NCI-H524 (cell line): ENCODE measurements at regions not wholly inside any gene's neighbourhood (a gene's known extent, or its start where the extent isn't known, plus 50 kb on each side); places are given as distances from the start of the nearest gene placed in this dataset.

Experiments
- DNase-seq, 2 experiments: peaks; one replicate each; lab custom pipeline; 2025; lab: John Stamatoyannopoulos, UW

DNA sequence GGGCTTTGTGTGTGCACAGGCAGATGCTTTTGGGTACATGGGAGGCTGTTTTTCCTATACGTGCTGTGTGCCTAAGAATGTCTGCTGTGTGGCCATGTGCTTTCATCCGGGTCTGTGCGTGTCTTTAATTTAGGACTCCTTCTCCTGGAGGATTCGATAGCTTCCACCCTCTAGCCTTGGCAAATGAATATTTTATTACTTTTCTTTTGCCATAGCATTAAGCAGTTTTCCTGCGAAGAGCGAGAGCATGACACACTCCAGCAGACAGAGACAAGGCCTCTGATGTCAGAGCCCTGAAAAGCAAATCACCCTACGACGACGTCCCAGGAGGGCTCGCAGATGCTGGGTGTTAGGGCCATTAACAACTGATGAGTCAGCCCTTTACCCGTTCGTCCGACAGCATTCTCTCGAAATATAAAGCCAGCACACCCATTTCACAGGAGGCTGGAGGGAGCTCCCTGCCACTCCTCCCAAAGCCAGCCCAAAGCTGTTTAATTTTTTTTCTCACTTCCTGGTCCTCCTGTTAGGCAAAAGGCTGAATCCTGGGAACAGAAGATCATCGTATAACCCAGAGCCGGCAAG lies 311.3 kb upstream of the ZMIZ1 start:
- DNase-seq = no peak

DNA sequence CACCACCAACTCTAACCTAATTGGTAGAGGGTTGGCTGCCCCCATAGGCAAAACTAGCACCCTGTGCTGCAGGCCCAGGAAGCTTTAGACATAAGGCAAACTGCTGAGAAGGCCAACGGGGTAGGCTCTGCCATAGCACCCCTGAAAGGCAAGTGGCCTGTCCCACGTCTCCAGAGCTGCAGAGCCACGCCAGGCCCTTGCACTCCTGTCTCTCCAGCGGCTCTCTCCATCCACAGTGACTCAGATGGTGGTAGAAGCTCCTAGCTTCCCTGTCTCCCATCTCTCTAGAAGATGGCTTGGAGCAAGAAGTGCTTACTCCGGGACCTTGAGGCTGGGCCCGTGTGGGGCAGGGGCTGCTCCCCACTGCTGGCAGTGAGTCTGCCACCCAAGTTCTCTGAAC lies 310.6 kb upstream of the ZMIZ1 start:
- no peak for DNase-seq

DNA sequence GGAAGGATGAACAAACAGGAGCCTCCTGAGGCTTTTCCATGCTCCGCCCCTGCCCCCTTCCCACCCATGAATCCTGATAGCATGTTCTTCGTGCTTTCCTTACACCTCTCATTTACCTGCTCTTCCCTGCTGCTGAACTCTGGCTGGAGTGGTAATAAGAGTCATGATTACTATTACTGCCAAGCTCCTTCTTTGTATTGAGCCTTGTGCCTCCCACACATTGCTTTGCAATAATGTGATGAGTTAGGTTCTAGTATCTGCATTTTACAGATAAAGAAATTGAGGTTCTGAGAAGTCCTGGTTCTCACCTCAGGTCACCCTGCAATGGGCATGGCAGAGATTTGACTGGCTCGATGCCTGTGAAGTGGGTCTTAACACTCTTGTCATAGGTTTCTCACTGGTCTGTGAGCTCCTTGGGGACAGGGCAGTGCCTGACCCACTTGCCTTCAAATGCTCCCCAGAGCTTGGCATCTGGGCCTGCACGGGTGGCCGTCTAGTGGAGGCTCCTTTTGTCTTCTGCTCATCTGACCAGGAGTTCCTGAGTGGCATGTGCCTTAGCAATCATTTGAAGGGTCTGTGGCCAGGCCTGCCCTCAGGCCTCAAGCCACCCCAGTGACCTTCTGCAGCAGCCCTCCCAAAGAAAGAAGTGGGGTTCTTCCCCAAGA lies 309.2 kb upstream of the ZMIZ1 start:
- no peak for DNase-seq

DNA sequence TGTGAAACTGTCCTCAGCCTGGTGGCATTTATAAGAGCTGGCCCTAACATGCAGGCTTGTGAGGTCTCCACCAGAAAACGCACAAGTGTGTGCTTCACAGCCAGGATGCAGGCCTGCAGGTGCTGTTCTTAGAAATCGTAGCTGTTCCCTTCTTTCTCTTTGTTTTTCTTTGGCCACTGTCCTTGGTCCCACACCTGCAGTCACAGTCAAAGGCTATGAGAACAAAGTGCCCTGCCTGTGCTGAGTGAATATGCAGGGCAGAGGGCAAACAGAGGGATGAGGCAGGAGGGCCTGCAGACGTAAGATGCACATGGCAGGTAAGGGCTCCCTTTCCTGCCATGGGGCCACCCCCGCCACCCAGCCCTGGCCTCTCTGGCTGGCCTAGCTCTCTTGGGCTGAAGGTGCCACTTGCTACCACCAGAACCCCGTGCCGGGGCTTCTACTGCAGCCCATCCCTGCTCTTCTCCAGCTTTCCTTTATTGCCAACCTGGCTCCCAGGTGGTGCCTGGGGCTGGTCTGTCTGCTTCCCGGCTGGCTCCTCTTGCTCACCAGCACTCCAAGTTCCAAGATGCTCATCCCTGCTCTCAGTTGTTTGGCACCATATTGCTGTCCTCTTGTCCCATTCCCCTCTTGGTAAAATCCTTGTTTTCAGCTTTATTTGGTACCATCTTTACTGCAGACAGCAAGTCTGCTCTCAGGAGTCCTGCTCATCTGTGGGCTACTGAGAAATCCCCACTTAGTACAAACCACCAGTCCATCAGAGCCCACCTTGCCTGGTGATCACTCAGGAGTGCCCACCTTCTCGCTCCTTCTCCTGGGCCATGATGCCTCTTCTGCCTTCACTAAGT lies 308.1 kb upstream of the ZMIZ1 start:
- no peak for DNase-seq

DNA sequence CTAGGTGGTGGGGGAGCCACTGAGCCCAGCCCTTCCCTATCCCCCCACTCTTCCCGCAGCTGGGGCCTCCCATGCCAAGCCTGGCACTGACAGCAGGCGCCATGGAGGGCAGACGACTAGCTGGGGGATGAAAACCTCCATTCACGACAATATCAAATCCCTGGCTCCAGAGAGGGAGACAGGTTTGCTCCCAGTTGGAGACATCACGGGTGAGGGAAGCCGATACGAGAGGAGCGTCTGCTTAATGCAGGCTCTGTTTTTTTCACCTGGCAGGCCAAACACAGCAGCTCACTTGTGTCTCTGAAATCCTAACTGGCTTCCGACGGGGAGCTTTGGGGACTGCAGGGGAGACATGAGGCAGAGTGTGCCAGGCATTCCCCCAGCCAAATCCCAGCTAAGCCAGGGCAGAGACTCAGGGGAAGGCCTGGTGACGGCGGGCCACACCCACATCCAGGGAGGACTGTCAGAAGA lies 307.4 kb upstream of the ZMIZ1 start:
- DNase-seq = no peak

DNA sequence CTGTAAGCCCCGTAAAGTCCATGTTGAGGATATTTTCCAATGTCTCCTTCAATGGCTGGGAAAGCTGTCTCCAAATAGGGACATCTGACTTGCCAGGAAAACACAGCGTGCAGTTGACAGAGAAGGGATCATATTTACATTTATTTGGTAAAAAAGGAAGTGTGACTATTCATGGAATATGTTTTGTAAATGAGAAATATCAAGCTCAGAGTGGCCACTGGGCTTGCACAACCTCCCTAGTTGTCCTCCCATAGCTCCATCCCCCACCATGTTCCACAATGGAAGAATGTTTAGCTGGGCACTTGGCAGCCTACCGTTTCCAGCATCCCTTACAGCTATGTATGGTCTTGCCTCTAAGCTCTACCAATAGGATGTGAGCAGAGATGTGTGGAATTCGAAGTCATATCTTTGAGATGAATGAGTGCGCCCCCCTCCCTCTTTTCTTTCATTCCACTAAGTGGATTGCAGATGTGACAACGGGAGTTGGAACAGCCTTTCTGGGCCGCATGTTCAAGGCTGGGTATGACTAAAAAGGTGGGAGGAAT lies 306.6 kb upstream of the ZMIZ1 start:
- DNase-seq = no peak

DNA sequence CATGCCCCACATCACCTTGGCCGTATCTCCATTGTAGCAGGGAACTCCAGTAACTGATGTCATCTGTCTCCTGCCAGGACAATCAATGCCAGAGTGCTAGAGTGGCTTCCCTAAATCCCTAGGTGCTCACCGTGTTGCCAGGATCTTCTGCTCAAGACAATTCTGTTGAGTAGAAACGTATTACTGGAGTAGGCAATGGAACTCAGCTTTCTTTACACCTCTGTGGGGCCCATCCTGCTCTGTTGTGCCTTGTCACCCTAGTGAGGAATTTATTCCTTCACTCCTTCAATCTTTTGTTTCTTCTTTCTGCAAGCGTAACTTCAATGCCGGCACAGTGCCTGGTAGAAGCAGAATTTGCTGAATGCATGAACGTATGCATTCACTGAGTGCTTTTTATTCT lies 305.5 kb upstream of the ZMIZ1 start:
- no peak for DNase-seq

DNA sequence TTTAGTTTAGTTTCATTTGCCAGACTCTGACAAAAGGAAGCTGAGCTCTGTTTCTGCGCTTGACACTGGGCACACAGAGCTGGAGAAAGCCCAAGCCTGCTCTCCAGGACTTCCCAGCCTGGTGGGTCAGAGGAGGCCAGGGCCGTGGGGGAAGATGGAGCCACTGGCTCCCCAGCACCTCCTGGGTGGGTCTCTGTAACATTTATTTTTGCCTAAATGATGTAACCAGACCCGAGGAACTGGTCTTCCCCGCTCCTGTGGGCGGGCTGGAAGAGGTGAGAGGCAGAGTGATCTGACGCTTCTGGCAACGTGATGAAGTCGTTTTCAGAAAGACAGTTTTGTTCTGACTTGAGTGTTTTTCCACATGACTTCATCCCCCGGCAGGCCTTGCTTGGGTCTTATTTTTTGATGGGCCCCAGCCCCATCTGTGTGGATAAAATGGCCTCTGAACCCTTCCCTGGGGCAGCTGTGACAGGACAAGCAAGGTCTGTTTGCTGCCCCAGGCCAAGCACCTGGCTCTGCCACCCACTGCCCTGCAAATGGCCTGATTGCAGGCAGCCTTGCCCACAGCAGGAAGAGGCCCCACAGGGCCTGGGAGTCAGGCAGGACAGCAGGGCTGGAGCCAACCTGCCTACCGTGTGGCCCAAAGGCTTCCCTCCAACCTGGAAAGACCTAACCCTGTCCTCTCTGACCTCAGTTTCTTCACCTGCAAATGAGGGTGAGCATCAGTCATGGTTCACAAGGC lies 304.9 kb upstream of the ZMIZ1 start:
- DNase-seq = no peak

DNA sequence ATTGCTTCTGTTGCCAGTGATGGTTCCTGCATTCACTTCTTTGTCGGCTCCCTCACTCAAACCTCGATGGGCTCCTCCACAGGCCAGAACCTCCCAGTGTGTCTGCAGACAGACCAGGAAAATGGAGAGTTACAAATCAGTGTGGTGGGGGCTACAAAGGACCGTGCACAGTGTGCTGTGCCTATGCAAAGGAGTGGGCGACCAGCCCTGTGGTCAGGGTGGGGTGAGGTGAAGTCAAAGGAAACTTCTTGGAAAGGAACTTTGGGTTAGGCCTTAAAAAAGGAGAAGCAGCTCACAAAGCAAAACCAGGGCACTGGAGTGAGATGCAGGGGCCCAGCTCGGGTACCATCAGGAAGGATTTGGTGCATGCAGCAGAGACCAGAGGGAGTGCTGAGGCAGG lies 304.3 kb upstream of the ZMIZ1 start:
- DNase-seq = no peak

DNA sequence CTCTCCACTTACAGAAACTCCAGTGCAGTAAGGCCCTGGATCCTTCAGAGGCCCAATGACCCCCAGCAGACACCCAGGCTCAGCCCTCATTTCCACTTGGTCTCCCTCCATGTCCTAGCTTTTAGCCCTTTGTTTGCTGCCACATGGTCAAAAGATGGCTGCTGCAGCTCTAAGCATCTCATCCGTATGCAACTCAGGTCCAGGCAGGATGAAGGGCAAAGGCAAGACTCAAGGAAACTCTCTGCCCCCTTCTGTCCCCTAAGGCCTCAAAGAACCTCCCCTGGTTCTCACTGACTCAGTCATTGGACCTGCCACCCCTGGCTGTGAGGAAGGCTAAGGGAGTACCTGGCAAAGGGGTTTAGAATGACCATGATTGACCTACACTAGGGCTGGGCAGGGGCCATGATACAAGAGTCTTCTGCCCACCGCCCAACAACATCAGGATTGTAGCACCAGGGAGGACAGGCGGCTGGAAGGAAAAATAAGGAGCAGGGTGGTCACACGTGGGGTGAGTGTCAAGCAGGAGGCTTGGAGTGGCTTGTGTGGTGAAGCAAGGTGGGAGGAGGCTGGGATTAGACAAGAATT lies 303.8 kb upstream of the ZMIZ1 start:
- no peak for DNase-seq

DNA sequence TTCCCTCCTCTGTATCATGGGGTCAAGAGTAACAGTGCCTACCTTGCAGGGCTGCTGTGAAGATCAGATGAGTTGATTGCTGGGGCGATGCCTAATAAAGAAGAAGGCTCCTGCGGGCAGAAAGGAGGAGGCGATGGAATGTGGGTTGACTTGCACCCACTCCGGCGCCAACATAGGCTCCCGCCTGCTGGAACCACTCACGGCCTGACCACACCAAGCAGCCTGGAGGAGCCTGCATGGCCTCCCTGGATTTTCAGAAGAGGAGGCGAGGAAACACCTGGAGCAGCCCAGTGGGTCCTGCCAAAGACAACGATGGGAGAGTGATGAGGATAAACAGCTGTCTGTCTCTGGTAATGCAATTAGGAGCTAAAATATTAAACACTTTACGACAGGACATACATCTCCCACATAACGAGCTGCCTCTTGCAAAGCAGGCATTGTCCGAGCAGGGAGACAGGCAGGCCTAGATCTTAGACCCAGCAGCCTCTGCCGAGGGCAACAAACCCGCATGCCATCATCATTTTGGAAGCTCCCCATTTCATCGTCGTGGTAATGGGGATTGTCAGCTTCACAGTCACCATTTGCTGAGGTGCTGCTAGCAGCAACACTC lies 302.9 kb upstream of the ZMIZ1 start:
- peak in 1 of 2 experiments; percentile 29 for DNase-seq

DNA sequence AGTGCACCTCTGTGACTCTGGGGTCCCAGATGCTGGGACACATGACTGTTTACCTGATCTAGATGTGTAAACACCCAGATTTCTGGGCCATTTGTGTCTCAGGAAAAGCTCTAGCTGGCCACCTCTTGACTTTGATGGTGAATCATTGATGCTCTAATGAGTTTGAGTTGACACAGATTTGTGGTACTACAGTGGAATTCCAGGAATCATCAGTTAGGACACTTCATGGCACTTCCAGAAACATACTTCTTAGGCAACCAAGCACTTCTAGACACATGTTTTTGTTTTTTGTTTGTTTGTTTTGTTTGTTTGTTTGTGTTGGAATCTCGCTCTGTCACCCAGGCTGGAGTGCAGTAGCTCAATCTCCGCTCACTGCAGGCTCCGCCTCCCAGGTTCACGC lies 302.2 kb upstream of the ZMIZ1 start:
- no peak for DNase-seq

DNA sequence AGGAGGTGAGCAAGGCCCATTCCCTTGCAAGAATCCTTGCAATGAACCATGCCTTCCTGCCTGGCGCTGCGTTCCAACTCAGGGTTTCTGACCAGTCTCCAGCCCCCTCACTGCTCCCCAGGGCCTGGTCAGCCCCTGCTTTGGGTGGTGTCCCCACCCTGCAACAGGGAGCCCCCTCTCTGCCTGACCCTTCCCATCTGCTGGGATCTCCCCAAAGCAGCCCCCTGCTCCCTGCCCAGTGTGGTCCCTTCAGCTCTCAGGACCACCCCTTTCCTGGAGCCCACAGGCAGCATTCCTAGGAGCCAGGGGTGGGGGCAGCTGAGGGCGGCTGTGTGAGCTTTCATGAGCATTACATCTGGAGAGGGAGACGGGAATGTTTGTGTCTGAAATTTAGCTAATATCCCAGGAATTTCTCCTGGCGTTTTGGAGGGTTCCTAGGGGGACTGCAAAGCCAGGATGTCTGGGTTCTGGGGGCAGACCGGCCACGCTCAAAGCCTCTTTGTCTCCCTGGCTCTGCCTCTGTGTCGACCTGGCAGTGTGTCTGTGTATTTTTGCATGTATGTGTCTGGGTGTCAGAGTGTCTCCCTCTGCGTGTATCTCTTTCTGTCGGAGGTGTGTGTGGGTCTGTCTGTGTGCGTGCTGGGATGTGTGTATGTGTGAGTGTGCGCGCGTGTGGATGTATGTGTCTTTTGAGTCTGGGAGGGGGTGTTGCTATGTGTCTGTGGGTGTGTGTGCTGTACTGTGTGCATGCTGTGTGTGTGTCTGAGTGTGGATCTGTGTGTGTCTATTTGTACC lies 300.5 kb upstream of the ZMIZ1 start:
- no peak for DNase-seq

DNA sequence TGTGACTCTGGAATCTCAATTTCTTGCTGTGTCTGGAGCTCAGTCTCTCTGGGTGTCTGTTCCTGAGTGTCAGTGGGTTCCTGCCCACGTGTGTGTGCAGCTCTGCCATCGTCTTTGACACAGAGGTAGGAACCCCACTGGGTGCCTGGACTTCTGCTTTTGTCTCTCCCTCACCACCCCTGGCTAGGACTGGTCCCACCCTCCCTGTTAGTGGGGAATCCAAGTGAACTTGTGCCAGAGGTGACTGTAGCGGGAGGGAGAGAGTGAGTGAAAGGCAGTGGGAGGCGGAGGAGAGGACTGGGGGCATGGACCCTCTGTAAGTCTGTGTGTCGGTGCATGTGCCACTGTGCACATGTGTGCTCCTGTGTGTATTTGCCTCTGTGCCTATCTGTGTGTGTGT lies 299.9 kb upstream of the ZMIZ1 start:
- no peak for DNase-seq

DNA sequence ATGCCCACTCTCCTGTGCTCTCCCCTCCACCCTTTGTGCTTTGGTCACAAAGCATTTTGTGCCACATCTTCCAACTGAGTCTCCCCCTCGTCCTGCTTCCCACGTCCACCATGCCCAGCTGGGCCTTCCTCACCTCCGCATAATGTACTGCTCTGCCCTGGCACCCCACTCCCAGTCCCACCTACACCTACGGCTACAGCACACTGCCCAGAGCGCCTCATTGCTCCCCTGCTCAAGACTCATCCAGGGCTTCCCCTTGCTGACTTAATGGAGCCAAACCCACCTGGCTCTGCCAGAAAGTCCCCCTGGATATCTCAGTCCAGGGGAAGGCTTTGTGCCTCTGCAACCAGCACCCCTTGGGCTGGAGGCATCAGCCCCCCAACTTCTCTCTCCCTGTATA lies 299.2 kb upstream of the ZMIZ1 start:
- DNase-seq = no peak

DNA sequence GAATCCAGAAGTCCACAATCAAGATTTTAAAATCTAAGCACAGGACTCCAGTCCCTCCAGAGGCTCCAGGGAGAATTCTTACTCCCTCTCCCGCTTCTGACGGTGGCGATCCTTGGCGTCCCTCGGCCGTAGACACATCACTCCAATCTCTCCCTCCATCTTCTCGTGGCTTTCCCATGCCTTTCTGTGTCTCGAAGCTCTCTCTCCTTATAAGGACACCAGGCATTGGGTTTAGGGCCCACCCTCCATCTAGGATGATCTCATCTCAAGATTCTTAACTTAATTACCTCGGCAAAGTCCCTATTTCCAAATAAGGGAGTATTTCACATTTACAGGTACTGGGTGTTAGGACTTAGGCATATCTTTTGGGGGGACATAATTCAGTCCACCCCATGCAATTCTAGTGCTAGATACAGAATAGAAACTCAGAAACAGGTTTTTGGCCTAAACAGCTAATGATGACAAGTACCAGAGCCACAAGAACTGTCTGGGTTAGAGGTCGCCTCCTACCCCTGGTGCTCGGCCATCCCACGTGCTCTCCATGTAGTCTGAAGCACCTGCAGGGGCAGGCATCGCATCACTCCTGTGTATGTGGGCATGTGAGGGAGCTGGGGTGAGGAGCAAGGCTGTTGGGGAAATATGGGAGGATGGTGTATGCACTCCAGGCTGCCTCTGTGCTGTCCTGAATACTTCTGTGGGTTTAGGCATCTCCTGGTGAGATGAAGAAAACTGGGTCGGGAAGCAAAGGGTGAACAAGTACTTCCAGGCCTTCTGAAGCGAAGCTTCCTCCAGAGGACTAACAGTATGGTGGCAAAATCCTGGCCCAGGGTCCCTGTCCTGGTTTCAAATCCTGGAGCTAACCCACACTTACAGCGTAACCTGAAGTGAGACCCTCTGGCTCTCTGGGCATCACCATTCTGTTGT lies 298.3 kb upstream of the ZMIZ1 start:
- DNase-seq = no peak

DNA sequence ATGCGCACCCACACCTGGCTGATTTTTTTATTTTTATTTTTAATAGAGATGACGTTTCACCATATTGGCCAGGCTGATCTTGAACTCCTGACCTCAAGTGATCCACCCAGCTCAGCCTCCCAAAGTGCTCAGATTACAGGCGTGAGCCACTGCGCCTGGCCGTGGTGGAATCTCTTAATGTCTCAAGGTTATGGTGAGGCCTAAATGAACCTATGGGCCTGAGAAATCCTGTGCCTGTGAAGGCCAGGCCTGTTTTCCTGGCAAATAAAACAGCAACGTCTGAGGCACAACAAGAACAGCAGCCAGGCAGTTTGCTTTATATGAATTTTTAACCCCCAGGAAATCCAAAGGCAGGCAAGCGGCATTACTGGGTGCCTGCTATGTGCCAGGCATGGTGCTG lies 297.5 kb upstream of the ZMIZ1 start:
- DNase-seq = no peak

DNA sequence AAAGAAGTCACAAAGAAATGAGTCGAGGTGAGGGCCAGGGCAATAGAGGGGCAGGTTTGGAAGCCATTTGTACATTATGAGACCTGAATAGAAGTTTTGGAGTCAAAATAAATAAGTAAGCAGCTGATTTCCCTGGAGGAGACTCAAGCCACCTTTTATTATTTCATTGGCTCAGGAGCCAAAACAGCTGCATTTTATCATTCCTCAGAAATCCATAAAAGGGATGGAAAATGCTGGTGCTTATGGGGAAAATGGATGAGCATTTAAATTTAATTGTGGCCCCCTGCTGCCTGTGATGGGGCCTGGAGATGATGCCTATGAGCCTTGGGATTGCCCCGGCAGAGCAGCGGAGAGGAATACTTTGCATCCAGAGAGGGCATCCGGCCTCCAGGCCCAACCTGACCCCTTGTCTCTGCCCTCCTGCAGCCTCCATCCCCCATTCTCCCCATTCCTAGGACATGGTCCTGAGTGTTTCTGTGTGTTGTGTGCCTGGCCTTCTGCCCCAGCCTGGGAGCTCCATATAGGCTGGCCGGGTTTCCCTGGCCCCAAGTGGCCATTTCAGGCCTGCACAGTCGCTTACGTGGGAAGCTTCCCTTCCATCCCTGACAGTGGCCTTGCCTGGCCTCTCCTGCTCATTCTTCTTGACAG lies 296.8 kb upstream of the ZMIZ1 start:
- DNase-seq = no peak

DNA sequence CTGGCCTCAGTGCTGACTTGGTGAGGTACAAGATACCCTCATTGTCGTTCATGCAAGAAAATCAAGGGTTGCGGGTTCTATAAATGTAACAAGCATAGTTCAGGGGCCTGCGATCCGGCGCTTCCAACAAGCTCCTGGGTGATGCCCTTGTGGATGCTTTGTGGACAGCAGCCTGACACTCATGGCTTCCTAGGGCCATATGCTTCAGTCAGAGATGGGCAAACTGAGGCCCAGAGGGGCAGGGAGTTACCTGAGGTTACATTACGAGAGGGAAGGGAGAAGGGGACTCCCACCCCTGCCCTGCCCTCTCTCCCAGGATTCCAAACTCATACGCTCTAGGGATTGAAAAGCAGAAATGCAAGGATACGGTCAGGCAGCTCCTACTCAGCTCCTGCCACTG lies 296.3 kb upstream of the ZMIZ1 start:
- no peak for DNase-seq
